Naive thymus-derived CD8-positive, alpha-beta T cell (primary cell): ENCODE measurements at regions not wholly inside any gene's neighbourhood (a gene's known extent, or its start where the extent isn't known, plus 50 kb on each side); places are given as distances from the start of the nearest gene placed in this dataset.

Source experiments
- ATAC-seq, 2 donors: fragments of 150-1000 bp; cut with Tn5 transposase in 1 of 2; sonication (Bioruptor Pico), chemical (Tn5 transposase) in 1 of 2; 1 replicate in 1 of 2; 2 replicates in 1 of 2; pipeline ENCODE4 v1.10.0; 2021; ENCODE audit warnings: mild to moderate bottlenecking in 2 of 2, moderate library complexity in 2 of 2
- POLR2A ChIA-PET: fragments of 350-600 bp; sonication (Branson Sonifier 250); formaldehyde crosslinking; loops from one replicate; lab custom pipeline; 2021; ENCODE audit warnings: antibody characterized with exemption; lab: Charles Lee
- DNase-seq, 10 donors: peaks; one replicate each; pipeline versions ENCODE4 v3.0.0 to v3.0.0-alpha.2; 2020 to 2022
- H3K27ac Mint-ChIP-seq, 10 donors: one replicate each; pipeline ENCODE4 v1.8.0; 2020 to 2022; ENCODE audit warnings: mild to moderate bottlenecking in 10 of 10, mixed read lengths in 10 of 10, moderate library complexity in 4 of 10, inconsistent platforms in 1 of 10
- H3K27me3 Mint-ChIP-seq, 5 donors: one replicate each; pipeline ENCODE4 v1.8.0; 2021 to 2022; ENCODE audit warnings: mixed read lengths in 5 of 5
- H3K36me3 Mint-ChIP-seq, 3 donors: one replicate each; pipeline ENCODE4 v1.8.0; 2020 to 2022; ENCODE audit warnings: mixed read lengths in 3 of 3, mild to moderate bottlenecking in 2 of 3, inconsistent platforms in 1 of 3
- H3K4me1 Mint-ChIP-seq, 4 donors: one replicate each; pipeline ENCODE4 v1.8.0; 2021 to 2022; ENCODE audit warnings: mixed read lengths in 4 of 4
- H3K4me3 Mint-ChIP-seq, 10 donors: one replicate each; pipeline ENCODE4 v1.8.0; 2020 to 2022; ENCODE audit warnings: mild to moderate bottlenecking in 10 of 10, mixed read lengths in 10 of 10, moderate library complexity in 6 of 10, inconsistent platforms in 1 of 10
- H3K9me3 Mint-ChIP-seq, 9 donors: one replicate each; pipeline ENCODE4 v1.8.0; 2020 to 2022; ENCODE audit warnings: mixed read lengths in 9 of 9, mild to moderate bottlenecking in 3 of 9, inconsistent platforms in 1 of 9, moderate library complexity in 1 of 9

- peaks cover 0 to 8% (median 0%) of the 10 kb centered on the region in 9 donors for H3K9me3 Mint-ChIP-seq
- POLR2A ChIA-PET, result no interaction called here
- ATAC-seq, result no peak
- H3K36me3 Mint-ChIP-seq, result no peaks in the 10 kb centered on the region
- no peak overlapping the region for H3K27ac Mint-ChIP-seq
- no peak for DNase-seq
- H3K27me3 Mint-ChIP-seq, result no peaks in the 10 kb centered on the region
- no peaks in the 10 kb centered on the region for H3K4me1 Mint-ChIP-seq
- H3K4me3 Mint-ChIP-seq, result no peak overlapping the region
Measured at GRCh38 chr6:94130478-94130877, 711.1 kb upstream of the EPHA7 start.

GRCh38 chr6:94129926-94130325, 710.6 kb upstream of the EPHA7 start:
- H3K27me3 Mint-ChIP-seq, result no peaks in the 10 kb centered on the region
- H3K9me3 Mint-ChIP-seq, result peaks cover 0 to 8% (median 0%) of the 10 kb centered on the region in 9 donors
- DNase-seq, result no peak
- POLR2A ChIA-PET, result no interaction called here
- ATAC-seq, result no peak
- no peaks in the 10 kb centered on the region for H3K4me1 Mint-ChIP-seq
- H3K27ac Mint-ChIP-seq, result no peak overlapping the region
- no peak overlapping the region for H3K4me3 Mint-ChIP-seq
- H3K36me3 Mint-ChIP-seq, result no peaks in the 10 kb centered on the region

GRCh38 chr6:94127716-94128115, 708.4 kb upstream of the EPHA7 start:
- ATAC-seq (no peak), DNase-seq (no peak)
- H3K36me3 Mint-ChIP-seq, result no peaks in the 10 kb centered on the region
- H3K27me3 Mint-ChIP-seq, result no peaks in the 10 kb centered on the region
- H3K4me1 Mint-ChIP-seq, result no peaks in the 10 kb centered on the region
- no peak overlapping the region for H3K4me3 Mint-ChIP-seq
- H3K9me3 Mint-ChIP-seq, result peaks cover 0 to 5% (median 0%) of the 10 kb centered on the region in 9 donors
- H3K27ac Mint-ChIP-seq, result no peak overlapping the region
- POLR2A ChIA-PET, result no interaction called here

- H3K27ac Mint-ChIP-seq, result no peak overlapping the region
- no peaks in the 10 kb centered on the region for H3K27me3 Mint-ChIP-seq
- H3K4me1 Mint-ChIP-seq, result no peaks in the 10 kb centered on the region
- no peaks in the 10 kb centered on the region for H3K36me3 Mint-ChIP-seq
- H3K4me3 Mint-ChIP-seq, result no peak overlapping the region
- POLR2A ChIA-PET, result no interaction called here
- ATAC-seq, result no peak
- H3K9me3 Mint-ChIP-seq, result peaks cover 0 to 4% (median 0%) of the 10 kb centered on the region in 9 donors
- DNase-seq, result no peak
Measured at GRCh38 chr6:94124333-94124732, 705.0 kb upstream of the EPHA7 start.

- Mint-ChIP-seq H3K27me3 (no peaks in the 10 kb centered on the region), H3K4me3 (no peak overlapping the region), H3K36me3 (no peaks in the 10 kb centered on the region), H3K9me3 (peaks cover 0 to 3% (median 0%) of the 10 kb centered on the region in 9 donors), H3K4me1 (no peaks in the 10 kb centered on the region), H3K27ac (no peak overlapping the region)
- DNase-seq (no peak), ATAC-seq (no peak)
- POLR2A ChIA-PET, result no interaction called here
Measured at GRCh38 chr6:94121094-94121493, 701.7 kb upstream of the EPHA7 start.

- POLR2A ChIA-PET, result no interaction called here
- no peak for ATAC-seq
- H3K9me3 Mint-ChIP-seq, result peaks cover 0 to 15% (median 3%) of the 10 kb centered on the region in 9 donors
- H3K36me3 Mint-ChIP-seq, result no peaks in the 10 kb centered on the region
- no peak overlapping the region for H3K27ac Mint-ChIP-seq
- no peaks in the 10 kb centered on the region for H3K4me1 Mint-ChIP-seq
- no peaks in the 10 kb centered on the region for H3K27me3 Mint-ChIP-seq
- H3K4me3 Mint-ChIP-seq, result no peak overlapping the region
- no peak for DNase-seq
Measured at GRCh38 chr6:94099072-94099471, 679.7 kb upstream of the EPHA7 start.

- no peaks in the 10 kb centered on the region for H3K27me3 Mint-ChIP-seq
- H3K4me1 Mint-ChIP-seq, result no peaks in the 10 kb centered on the region
- DNase-seq (no peak), ATAC-seq (no peak)
- H3K36me3 Mint-ChIP-seq, result no peaks in the 10 kb centered on the region
- POLR2A ChIA-PET, result no interaction called here
- H3K27ac Mint-ChIP-seq, result no peak overlapping the region
- no peak overlapping the region for H3K4me3 Mint-ChIP-seq
- peaks cover 0 to 30% (median 3%) of the 10 kb centered on the region in 9 donors for H3K9me3 Mint-ChIP-seq
Measured at GRCh38 chr6:94095961-94096360, 676.6 kb upstream of the EPHA7 start.

- Mint-ChIP-seq H3K9me3 (peaks cover 0 to 24% (median 4%) of the 10 kb centered on the region in 9 donors), H3K27ac (no peak overlapping the region), H3K4me1 (no peaks in the 10 kb centered on the region), H3K36me3 (no peaks in the 10 kb centered on the region), H3K27me3 (no peaks in the 10 kb centered on the region), H3K4me3 (no peak overlapping the region)
- POLR2A ChIA-PET, result no interaction called here
- ATAC-seq, result no peak
- DNase-seq, result no peak
Measured at GRCh38 chr6:94089941-94090340, 670.6 kb upstream of the EPHA7 start.

- no peak overlapping the region for H3K27ac Mint-ChIP-seq
- H3K9me3 Mint-ChIP-seq, result peaks cover 0 to 13% (median 2%) of the 10 kb centered on the region in 9 donors
- DNase-seq (no peak), ATAC-seq (no peak)
- no peaks in the 10 kb centered on the region for H3K4me1 Mint-ChIP-seq
- POLR2A ChIA-PET, result no interaction called here
- H3K27me3 Mint-ChIP-seq, result no peaks in the 10 kb centered on the region
- H3K4me3 Mint-ChIP-seq, result no peak overlapping the region
- no peaks in the 10 kb centered on the region for H3K36me3 Mint-ChIP-seq
Measured at GRCh38 chr6:94088870-94089269, 669.5 kb upstream of the EPHA7 start.

GRCh38 chr6:94074764-94075163, 655.4 kb upstream of the EPHA7 start:
- DNase-seq (no peak), ATAC-seq (no peak)
- H3K36me3 Mint-ChIP-seq, result no peaks in the 10 kb centered on the region
- no peak overlapping the region for H3K4me3 Mint-ChIP-seq
- H3K9me3 Mint-ChIP-seq, result peaks cover 0 to 3% (median 0%) of the 10 kb centered on the region in 9 donors
- POLR2A ChIA-PET, result no interaction called here
- H3K27ac Mint-ChIP-seq, result no peak overlapping the region
- H3K4me1 Mint-ChIP-seq, result no peaks in the 10 kb centered on the region
- H3K27me3 Mint-ChIP-seq, result no peaks in the 10 kb centered on the region

GRCh38 chr6:94071835-94072234, 652.5 kb upstream of the EPHA7 start:
- ATAC-seq (no peak), DNase-seq (no peak)
- no peak overlapping the region for H3K4me3 Mint-ChIP-seq
- POLR2A ChIA-PET, result no interaction called here
- peaks cover 0 to 3% (median 0%) of the 10 kb centered on the region in 9 donors for H3K9me3 Mint-ChIP-seq
- H3K27me3 Mint-ChIP-seq, result no peaks in the 10 kb centered on the region
- H3K4me1 Mint-ChIP-seq, result no peaks in the 10 kb centered on the region
- H3K27ac Mint-ChIP-seq, result no peak overlapping the region
- H3K36me3 Mint-ChIP-seq, result no peaks in the 10 kb centered on the region

- Mint-ChIP-seq H3K36me3 (no peaks in the 10 kb centered on the region), H3K9me3 (peaks cover 0 to 4% (median 0%) of the 10 kb centered on the region in 9 donors), H3K4me3 (no peak overlapping the region), H3K27me3 (no peaks in the 10 kb centered on the region), H3K27ac (no peak overlapping the region), H3K4me1 (no peaks in the 10 kb centered on the region)
- ATAC-seq (no peak), DNase-seq (no peak)
- POLR2A ChIA-PET, result no interaction called here
Measured at GRCh38 chr6:94065707-94066337, 646.5 kb upstream of the EPHA7 start.

- POLR2A ChIA-PET, result no interaction called here
- ATAC-seq (no peak), DNase-seq (no peak)
- no peaks in the 10 kb centered on the region for H3K27me3 Mint-ChIP-seq
- H3K36me3 Mint-ChIP-seq, result no peaks in the 10 kb centered on the region
- peaks cover 0 to 11% (median 0%) of the 10 kb centered on the region in 9 donors for H3K9me3 Mint-ChIP-seq
- no peaks in the 10 kb centered on the region for H3K4me1 Mint-ChIP-seq
- H3K4me3 Mint-ChIP-seq, result no peak overlapping the region
- H3K27ac Mint-ChIP-seq, result no peak overlapping the region
Measured at GRCh38 chr6:94052749-94053148, 633.4 kb upstream of the EPHA7 start.

- ATAC-seq, result no peak
- no peaks in the 10 kb centered on the region for H3K4me1 Mint-ChIP-seq
- no peak for DNase-seq
- no peak overlapping the region for H3K4me3 Mint-ChIP-seq
- H3K9me3 Mint-ChIP-seq, result peaks cover 0 to 10% (median 0%) of the 10 kb centered on the region in 9 donors
- H3K36me3 Mint-ChIP-seq, result no peaks in the 10 kb centered on the region
- H3K27ac Mint-ChIP-seq, result no peak overlapping the region
- H3K27me3 Mint-ChIP-seq, result no peaks in the 10 kb centered on the region
- POLR2A ChIA-PET, result no interaction called here
Measured at GRCh38 chr6:94050515-94050914, 631.2 kb upstream of the EPHA7 start.
